Breast epithelium (tissue), 4 donors: ENCODE measurements at regions not wholly inside any gene's neighbourhood (a gene's known extent, or its start where the extent isn't known, plus 50 kb on each side); places are given as distances from the start of the nearest gene placed in this dataset.

Experiments used
- DNase-seq, 2 donors: peaks; one replicate each; pipeline ENCODE4 v3.0.0-alpha.2; 2019; ENCODE audit warnings: low spot score in 2 of 2
- H3K27ac ChIP-seq, 2 donors: fragments of 200-600 bp; sonication (generic) in 1 of 2; one replicate each; pipeline ENCODE4 v1.5.1; 2016 to 2019; ENCODE audit warnings: mild to moderate bottlenecking in 1 of 2
- H3K27me3 ChIP-seq, 2 donors: fragments of 200-600 bp; sonication (generic) in 1 of 2; one replicate each; pipeline versions ENCODE4 v1.5.1 to v1.6.0; 2017 to 2019; ENCODE audit warnings: control low read depth in 1 of 2, mild to moderate bottlenecking in 1 of 2
- H3K36me3 ChIP-seq: fragments of 200-600 bp; one replicate; pipeline ENCODE4 v1.5.1; 2019
- H3K4me1 ChIP-seq, 2 donors: fragments of 200-600 bp; sonication (generic); one replicate each; pipeline ENCODE4 v1.5.1; 2016 to 2019; ENCODE audit warnings: control low read depth in 1 of 2
- H3K4me3 ChIP-seq, 3 donors: fragments of 200-600 bp; sonication (generic); 1 replicate in 2 of 3; 2 replicates in 1 of 3; pipeline ENCODE4 v1.5.1; 2016 to 2019; ENCODE audit warnings: mild to moderate bottlenecking in 3 of 3, moderate library complexity in 2 of 3
- H3K9me3 ChIP-seq, 2 donors: fragments of 200-600 bp; sonication (generic) in 1 of 2; one replicate each; pipeline ENCODE4 v1.5.1; 2016 to 2019; ENCODE audit warnings: control low read depth in 1 of 2
- CTCF ChIP-seq, 3 donors: fragments of 450-650 bp; IDR thresholded peaks; one replicate each; pipeline ENCODE4 v1.5.1; 2016 to 2017; ENCODE audit warnings: antibody characterized with exemption in 3 of 3, mild to moderate bottlenecking in 3 of 3, moderate library complexity in 3 of 3
- POLR2A ChIP-seq: fragments of 450-650 bp; IDR thresholded peaks from one replicate; pipeline ENCODE4 v1.6.1; 2016; ENCODE audit warnings: antibody characterized with exemption, mild to moderate bottlenecking, moderate library complexity
- POLR2AphosphoS5 ChIP-seq, 3 donors: sonication (generic); formaldehyde crosslinking; IDR thresholded peaks; one replicate each; pipeline ENCODE4 v1.6.1; 2017; ENCODE audit warnings: antibody characterized with exemption in 3 of 3
- intact Hi-C: fragments of 100-400 bp; cut with DNase I; formaldehyde crosslinking; loops from one replicate; pipeline ENCODE4 v1.15.1; 2023; ENCODE audit warnings: low total_unique reads

GRCh38 chr18:46282646-46283045 lies 178.5 kb downstream of the HAUS1 start:
- intact Hi-C loops = no loop called here

GRCh38 chr18:46283268-46283667 lies 179.1 kb downstream of the HAUS1 start:
- Histone ChIP-seq H3K4me1 (no peaks in the 10 kb centered on the region), H3K36me3 (no peaks in the 10 kb centered on the region), H3K9me3 (no peaks in the 10 kb centered on the region), H3K4me3 (no peak overlapping the region), H3K27ac (no peak overlapping the region), H3K27me3 (no peaks in the 10 kb centered on the region)
- no peak for TF ChIP-seq CTCF (IDR thresholded peaks at IDR 0.05)
- TF ChIP-seq POLR2AphosphoS5 (IDR thresholded peaks at IDR 0.05) = no peak
- no peak for TF ChIP-seq POLR2A
- DNase-seq = no peak
- intact Hi-C loops = no loop called here

More at GRCh38 chr18:46282646-46283045, 178.5 kb downstream of the HAUS1 start:
- H3K4me3 ChIP-seq = no peak overlapping the region
- H3K4me1 ChIP-seq = no peaks in the 10 kb centered on the region
- no peaks in the 10 kb centered on the region for H3K36me3 ChIP-seq
- DNase-seq = no peak
- H3K9me3 ChIP-seq = no peaks in the 10 kb centered on the region
- no peaks in the 10 kb centered on the region for H3K27me3 ChIP-seq
- H3K27ac ChIP-seq = no peak overlapping the region
- TF ChIP-seq CTCF (IDR thresholded peaks at IDR 0.05) (no peak), POLR2AphosphoS5 (IDR thresholded peaks at IDR 0.05) (no peak), POLR2A (no peak)

- H3K27me3 ChIP-seq = no peaks in the 10 kb centered on the region
- TF ChIP-seq POLR2A (no peak), CTCF (IDR thresholded peaks at IDR 0.05) (no peak)
- H3K4me1 ChIP-seq = no peaks in the 10 kb centered on the region
- DNase-seq = no peak
- no peaks in the 10 kb centered on the region for H3K9me3 ChIP-seq
- H3K4me3 ChIP-seq = no peak overlapping the region
- intact Hi-C loops = no loop called here
- H3K27ac ChIP-seq = no peak overlapping the region
- H3K36me3 ChIP-seq = no peaks in the 10 kb centered on the region
These were observed 179.7 kb downstream of the HAUS1 start for GRCh38 chr18:46283895-46284295.

- H3K27me3 ChIP-seq = no peaks in the 10 kb centered on the region
- no peak for TF ChIP-seq POLR2A
- TF ChIP-seq CTCF (IDR thresholded peaks at IDR 0.05) = no peak
- TF ChIP-seq POLR2AphosphoS5 (IDR thresholded peaks at IDR 0.05) = no peak
- intact Hi-C loops = no loop called here
- no peak for DNase-seq
- H3K4me3 ChIP-seq = no peak overlapping the region
- no peaks in the 10 kb centered on the region for H3K36me3 ChIP-seq
- no peaks in the 10 kb centered on the region for H3K9me3 ChIP-seq
- H3K27ac ChIP-seq = no peak overlapping the region
- no peaks in the 10 kb centered on the region for H3K4me1 ChIP-seq
These were observed 185.3 kb downstream of the HAUS1 start for GRCh38 chr18:46289463-46289862.

GRCh38 chr18:46289931-46290330 lies 185.7 kb downstream of the HAUS1 start:
- intact Hi-C loops = no loop called here
- Histone ChIP-seq H3K36me3 (no peaks in the 10 kb centered on the region), H3K4me1 (no peaks in the 10 kb centered on the region), H3K27me3 (no peaks in the 10 kb centered on the region), H3K27ac (no peak overlapping the region), H3K9me3 (no peaks in the 10 kb centered on the region), H3K4me3 (no peak overlapping the region)
- DNase-seq = no peak
- TF ChIP-seq POLR2A (no peak), POLR2AphosphoS5 (IDR thresholded peaks at IDR 0.05) (no peak), CTCF (IDR thresholded peaks at IDR 0.05) (no peak)
